Activated CD4-positive, alpha-beta T cell treated with anti-CD3 and anti-CD28 coated beads for 4 hours (primary cell): ENCODE measurements at regions not wholly inside any gene's neighbourhood (a gene's known extent, or its start where the extent isn't known, plus 50 kb on each side); places are given as distances from the start of the nearest gene placed in this dataset.

Source experiments
- DNase-seq, 2 donors: peaks; one replicate each; pipeline ENCODE4 v3.0.0-alpha.2; 2020

GRCh38 chr4:123853651-123854050 lies 457.1 kb downstream of the SPRY1 start:
- no peak for DNase-seq

- DNase-seq: no peak
These were observed 460.3 kb downstream of the SPRY1 start for GRCh38 chr4:123856689-123857545.

GRCh38 chr4:123858465-123858864 lies 461.9 kb downstream of the SPRY1 start:
- no peak for DNase-seq

GRCh38 chr4:123862812-123863211 lies 466.2 kb downstream of the SPRY1 start:
- no peak for DNase-seq

GRCh38 chr4:123866796-123867195 lies 470.2 kb downstream of the SPRY1 start:
- no peak for DNase-seq

- no peak for DNase-seq
These were observed 471.5 kb downstream of the SPRY1 start for GRCh38 chr4:123867910-123868587.

GRCh38 chr4:123869286-123870215 lies 473.0 kb downstream of the SPRY1 start:
- DNase-seq: no peak

- no peak for DNase-seq
These were observed 473.8 kb downstream of the SPRY1 start for GRCh38 chr4:123870216-123870876.

GRCh38 chr4:123871341-123871740 lies 474.7 kb downstream of the SPRY1 start:
- DNase-seq: no peak

- DNase-seq: no peak
These were observed 477.5 kb downstream of the SPRY1 start for GRCh38 chr4:123874063-123874462.

GRCh38 chr4:123876143-123876542 lies 479.5 kb downstream of the SPRY1 start:
- DNase-seq: no peak

- no peak for DNase-seq
These were observed 480.1 kb downstream of the SPRY1 start for GRCh38 chr4:123876671-123877101.

- no peak for DNase-seq
These were observed 481.0 kb downstream of the SPRY1 start for GRCh38 chr4:123877551-123877950.

- DNase-seq: no peak
These were observed 482.4 kb downstream of the SPRY1 start for GRCh38 chr4:123878976-123879375.

GRCh38 chr4:123880631-123881030 lies 484.0 kb downstream of the SPRY1 start:
- no peak for DNase-seq

GRCh38 chr4:123884922-123885321 lies 488.3 kb downstream of the SPRY1 start:
- DNase-seq: no peak

GRCh38 chr4:123889507-123889906 lies 492.9 kb downstream of the SPRY1 start:
- DNase-seq: no peak

- no peak for DNase-seq
These were observed 494.3 kb downstream of the SPRY1 start for GRCh38 chr4:123890889-123891288.

- no peak for DNase-seq
These were observed 495.3 kb downstream of the SPRY1 start for GRCh38 chr4:123891881-123892280.

- DNase-seq: no peak
These were observed 495.9 kb downstream of the SPRY1 start for GRCh38 chr4:123892368-123892976.

GRCh38 chr4:123893011-123893981 lies 496.7 kb downstream of the SPRY1 start:
- DNase-seq: no peak
